HG02884 (cell line): ENCODE measurements at regions not wholly inside any gene's neighbourhood (a gene's known extent, or its start where the extent isn't known, plus 50 kb on each side); places are given as distances from the start of the nearest gene placed in this dataset.

Experiments used
- ATAC-seq: cut with Tn5 transposase; IDR thresholded peaks from one replicate; pipeline ENCODE4 v1.9.1; 2021; ENCODE audit warnings: mild to moderate bottlenecking, moderate library complexity; ENCODE audit not compliant: unreplicated experiment

DNA sequence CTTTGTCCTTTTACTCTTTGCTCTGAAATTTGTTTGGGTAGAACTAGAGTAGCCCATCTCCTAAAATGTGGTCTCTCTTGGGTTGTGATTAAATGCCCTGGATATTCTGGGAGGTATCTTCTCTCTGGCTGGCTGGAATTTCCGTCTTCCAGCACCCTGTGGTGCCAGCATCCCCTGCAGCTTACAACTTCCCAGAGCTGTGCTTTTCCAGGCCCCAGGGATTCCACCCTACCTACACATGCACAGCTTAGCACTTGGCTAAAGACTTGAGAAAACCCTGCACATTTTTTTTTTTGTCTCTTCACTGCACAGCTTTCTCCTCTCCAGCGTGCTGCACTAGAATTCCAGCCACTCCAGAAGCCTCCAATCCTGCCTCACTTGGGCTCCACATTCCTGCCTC lies 334.7 kb downstream of the IRS2 start:
- ATAC-seq, result no peak

DNA sequence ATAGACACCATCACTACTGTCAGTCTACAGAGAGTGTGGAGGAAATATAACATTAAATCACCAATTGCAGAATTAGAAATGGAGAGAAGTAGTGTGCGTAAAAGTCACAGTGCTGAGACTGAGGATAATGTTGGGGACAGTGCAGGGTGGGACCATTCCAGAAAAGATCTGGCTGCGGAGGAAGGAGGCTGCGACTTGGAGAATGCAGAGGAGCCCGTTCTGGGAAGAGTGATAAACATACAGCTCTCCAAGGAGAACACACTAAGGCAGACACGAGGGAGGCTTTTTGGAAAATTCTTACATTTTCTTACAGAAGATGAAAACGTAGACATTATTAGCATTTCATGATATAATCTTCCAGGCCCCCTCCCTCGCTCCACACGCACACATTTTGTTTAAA lies 337.8 kb downstream of the IRS2 start:
- ATAC-seq, result no peak

DNA sequence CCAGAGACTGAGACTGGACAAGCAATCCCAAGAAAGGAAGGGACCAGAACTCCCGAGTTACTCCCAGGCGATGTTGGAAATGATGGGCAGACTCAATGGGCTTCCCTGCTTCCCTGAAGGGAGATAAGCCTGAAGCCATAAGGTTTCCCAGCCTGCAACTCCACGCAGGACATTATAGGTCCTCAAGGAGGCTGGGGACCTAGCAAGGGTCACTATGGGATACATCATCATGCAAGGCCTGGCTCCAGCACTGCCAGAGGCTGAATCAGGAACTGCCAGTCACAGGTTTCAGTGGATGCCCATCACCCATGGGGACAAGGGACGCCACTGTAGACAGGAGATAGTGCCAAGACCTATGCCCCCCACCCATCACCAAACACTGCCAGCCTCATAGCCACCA lies 338.7 kb downstream of the IRS2 start:
- no peak for ATAC-seq

DNA sequence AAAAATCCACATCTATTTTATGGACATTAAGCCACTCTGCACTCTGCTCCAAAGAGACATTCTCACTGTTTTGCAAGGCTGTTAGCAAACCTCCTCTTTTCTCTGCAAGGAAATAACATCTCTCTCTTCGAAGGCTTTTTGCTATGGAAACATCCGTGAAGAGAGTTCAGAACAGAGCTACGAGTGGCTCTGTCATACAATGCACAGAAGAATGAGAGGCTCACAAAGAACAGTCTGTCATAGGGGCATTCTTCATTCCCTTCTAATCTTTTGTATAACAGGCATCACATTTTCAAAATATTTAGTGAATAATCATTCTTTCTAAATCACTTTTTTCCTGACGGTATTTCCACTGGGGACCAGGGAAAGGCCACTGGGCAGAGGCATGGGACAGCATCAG lies 346.1 kb downstream of the IRS2 start:
- ATAC-seq, result no peak

DNA sequence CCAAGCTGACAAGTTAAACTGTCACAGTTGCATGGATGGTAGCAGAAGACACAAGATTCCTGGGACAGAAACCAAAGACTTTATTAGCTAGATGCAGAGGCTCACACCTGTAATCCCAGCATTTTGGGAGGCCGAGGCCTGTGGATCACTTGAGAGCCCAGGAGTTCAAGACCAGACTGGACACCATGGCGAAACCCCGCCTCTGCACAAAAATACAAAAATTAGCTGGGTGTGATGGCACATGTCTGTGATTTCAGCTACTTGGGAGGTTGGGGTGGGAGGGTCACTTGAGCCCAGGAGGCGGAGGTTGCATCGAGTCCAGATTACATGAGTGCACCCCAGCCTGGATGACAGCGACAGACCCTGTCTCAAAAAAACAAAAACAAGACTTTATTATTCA lies 346.6 kb downstream of the IRS2 start:
- ATAC-seq, result no peak

DNA sequence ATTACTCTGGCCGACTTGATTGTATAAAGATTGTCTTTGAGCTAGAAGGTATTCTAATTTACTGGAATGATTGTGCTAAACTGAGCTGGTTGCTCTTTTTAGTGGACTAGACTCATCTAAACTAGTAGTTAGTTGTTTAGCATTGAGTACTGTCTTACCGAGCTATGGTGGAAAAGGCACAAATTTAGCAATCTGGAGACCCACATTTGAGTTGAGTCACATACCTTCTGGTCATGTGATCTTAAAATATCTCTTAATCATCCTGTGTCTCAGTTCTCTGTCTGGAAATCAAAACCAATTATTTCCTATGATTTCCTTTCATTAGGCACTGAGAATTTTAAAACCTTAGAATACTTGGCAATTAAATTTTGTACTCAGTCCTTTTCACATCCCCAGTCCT lies 349.5 kb downstream of the IRS2 start:
- ATAC-seq, result no peak

DNA sequence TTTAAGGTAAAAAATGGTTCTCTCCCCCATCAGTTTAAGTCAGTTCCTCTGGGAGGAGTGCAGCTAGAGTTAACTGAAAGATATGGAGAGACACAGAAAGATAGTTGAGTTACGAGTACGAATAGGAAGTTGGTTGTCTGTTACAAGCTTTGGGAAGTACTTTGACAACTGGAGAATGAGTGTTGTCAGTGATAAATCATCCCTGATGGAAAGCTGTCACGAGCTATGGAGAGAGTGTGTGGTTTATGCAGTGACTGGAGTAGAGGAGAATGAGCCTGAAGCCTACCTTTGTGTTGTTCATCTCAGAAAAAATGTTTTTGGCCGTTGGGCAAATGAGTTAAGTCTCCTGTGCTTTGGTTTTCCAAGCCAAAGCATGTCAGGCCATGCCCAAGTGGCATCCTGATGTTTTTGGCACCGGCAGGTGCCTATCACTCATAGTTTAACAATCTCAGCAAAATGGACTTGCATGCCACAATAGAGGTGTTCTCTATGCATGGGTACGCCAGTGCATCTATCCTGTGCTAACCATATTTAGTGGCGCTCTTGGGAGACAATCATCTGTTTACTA lies 350.2 kb downstream of the IRS2 start:
- ATAC-seq, result no peak

DNA sequence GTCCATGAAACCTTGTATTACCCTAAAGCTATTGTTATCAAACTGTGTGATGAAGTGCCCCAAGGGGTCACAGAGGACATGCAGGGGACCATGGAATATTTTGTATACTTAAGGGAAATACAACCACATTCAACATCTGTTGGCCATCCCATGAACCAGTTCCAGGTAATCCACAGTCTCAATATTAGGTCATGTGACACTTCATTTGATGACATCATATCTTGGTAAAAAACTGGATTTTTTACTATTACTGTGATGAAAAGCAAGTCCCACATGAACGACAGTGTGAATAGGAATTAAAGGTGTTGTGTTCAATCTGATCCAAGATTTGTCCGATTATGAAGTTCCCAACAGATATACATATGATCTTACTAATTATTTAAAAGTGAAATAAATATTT lies 355.2 kb downstream of the IRS2 start:
- no peak for ATAC-seq

DNA sequence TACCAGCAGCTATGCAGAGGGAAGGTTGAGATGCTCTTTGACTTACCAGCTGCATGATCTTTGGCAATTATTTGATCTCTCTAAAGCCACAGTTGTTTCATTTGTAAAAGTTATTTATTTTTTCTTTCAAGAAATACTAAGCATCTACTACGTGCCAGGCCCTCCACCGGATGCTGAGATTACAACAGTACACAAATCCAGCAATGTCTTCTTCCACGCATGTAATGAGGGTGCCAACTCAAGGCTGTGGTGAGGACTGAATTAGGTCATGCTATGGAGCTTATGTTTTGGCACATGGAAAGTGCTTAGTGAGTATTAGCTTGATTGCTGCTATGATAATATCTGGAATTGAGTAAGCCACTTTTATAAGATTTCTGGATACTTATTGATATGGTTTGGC lies 358.2 kb downstream of the IRS2 start:
- ATAC-seq, result no peak

DNA sequence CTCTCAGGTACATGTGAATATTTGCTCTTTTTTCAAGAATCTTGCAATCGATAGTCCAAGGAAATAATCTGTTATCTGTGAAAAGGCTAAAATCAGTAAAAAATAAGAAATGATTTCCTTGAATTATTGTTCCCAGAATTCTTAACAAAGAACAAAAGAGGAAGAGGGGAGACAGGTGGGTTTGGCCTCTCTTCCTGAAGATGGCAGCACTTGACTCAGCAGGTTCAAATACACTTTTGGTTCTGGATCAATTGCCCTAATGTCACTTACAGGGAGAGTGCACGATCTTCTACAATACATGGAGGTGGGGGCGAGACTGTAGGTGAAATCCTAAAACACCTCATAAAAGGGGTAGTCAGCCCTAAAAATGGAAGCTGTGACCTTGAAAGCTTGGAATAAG lies 358.7 kb downstream of the IRS2 start:
- no peak for ATAC-seq

DNA sequence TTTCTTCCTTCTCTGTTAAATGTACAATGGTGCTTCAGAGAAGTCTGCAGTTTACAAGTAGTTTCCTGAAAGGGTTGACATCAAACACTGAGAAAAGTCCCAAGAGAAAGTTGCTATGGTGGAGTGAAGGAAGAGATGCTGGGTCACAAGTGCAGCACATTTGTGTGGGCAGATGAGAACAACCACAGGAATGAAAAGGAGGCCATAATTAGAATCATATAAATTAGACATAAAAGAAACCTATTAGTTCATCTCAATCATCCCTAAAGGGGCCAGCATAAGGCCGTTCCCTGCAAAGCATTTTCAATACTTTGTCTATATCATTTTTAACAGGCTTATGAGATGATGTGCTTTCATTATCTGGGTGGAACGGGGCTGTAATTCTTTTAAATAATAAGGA lies 359.2 kb downstream of the IRS2 start:
- ATAC-seq, result no peak

DNA sequence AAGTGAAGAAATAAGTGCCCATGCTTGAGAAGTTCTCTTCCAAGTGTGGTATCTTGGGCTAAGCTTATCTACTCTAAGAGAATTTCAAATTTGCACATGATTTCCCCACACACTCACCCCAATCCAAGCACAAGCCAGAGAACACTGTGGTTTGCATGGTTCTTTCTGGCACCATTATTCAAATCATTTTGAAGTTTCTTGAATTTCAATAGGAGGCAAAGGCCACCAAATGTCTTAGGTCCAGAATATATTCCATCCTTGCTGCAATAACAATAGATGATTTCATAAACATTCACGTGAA lies 359.7 kb downstream of the IRS2 start:
- ATAC-seq, result no peak

DNA sequence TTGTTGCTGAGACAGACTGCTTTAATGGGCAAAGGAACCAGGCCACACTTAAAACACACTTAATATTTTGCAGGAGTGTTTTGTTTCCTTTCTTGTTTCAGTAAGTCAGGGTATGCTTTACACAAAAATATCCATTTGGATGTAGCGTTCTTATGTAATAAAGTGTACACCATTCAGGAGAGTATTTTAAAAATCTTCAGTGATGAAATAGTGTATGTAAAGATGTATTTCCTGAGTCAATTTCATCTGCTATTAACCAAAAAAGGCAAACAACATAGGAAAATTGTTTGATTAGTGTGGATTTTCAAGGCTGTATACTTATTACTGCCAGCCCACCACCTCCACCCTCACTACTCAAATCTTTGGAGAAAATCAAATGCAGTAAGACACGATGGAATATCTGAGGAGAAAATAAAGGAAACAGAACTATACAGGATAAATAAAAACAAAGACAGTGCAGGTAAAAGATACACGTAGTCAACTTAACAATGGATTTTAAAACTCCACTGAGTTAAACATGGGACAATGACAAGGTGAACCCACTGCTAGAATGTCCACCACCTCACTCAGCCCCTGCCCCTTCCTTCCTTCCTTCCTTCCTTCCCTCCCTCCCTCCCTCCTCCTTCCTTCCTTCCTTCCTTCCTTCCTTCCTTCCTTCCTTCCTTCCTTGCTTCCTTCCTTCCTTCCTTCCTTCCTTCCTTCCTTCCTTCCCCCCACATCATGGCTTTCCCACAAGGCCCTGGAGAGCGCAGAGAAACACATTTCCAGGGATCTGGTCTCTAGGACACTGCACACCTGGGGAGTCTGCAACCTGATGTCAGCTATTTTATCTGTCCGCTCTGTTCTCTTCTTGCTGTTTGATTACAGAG lies 360.3 kb downstream of the IRS2 start:
- ATAC-seq, result no peak

DNA sequence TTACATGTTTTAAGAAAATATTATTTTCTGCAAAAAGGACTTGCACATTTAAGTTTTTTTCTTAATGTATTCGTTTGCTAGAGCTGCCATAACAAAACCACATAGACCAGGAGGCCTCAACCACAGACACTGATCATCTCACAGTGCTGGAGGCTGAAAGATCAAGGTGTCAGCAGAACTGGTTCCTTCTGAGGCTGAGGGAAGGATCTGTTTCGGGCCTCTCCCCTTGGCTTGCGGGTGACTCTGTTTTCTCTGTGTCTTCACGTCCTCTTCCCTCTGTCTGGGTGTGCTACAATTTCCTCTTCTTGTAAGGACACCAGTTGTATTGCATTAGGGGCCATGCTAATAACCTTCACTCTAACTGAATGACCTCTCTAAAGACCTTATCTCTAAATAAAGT lies 364.2 kb downstream of the IRS2 start:
- no peak for ATAC-seq

DNA sequence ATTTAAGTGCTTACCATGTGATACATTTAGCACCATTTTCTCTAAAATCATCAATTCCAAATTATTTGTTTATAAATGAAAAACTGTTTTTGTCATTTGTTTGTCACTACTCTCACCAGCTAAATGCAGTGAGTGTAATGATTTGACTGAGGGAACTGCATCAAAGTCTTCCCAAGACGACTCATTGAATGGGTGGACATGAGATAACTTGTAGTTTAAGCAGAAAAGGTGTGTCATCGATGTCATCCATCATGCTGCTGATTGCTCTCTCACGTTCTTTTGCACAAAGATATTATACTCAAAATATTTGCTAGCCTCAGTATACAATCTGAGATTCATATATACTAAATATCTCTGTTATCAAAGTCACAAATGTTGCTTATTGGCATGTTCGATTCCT lies 366.5 kb downstream of the IRS2 start:
- ATAC-seq, result no peak

DNA sequence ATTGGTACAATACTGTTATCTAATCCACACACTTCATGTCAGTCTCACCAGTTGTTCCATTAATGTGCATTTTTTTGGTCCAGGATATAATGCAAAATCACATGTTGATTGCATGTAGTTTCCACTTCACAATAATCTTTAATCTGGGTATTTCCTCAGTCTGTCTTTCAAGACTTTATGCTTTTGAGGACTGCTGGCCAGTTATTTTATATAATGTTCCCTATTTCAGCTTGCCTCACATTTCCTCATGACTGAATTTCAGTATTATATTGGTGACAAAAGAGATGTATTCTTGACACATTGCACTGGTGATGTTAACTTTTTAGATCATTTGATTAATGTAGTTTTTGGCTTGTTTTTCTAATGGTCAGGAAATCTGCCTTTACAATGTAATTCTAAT lies 368.3 kb downstream of the IRS2 start:
- ATAC-seq, result no peak

DNA sequence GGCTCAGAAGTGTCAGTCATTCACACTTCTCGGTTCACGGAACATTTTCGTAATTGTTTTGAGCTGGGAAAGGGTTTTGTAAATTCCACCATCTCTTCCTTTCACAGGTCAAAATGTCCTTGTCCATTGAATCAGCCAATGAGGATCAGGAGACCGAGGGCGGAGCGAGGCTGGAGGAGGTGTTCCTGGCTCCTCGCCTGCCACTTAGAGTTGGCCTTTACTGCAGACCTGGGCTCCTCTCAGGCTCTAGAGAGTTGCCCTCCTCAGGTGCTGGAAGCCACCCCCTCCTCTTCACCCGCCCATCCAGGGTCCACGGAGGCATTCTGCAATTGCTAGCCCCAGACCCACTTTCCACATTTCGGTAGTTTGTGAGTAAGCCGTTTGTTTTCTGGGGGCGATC lies 370.4 kb downstream of the IRS2 start:
- no peak for ATAC-seq

DNA sequence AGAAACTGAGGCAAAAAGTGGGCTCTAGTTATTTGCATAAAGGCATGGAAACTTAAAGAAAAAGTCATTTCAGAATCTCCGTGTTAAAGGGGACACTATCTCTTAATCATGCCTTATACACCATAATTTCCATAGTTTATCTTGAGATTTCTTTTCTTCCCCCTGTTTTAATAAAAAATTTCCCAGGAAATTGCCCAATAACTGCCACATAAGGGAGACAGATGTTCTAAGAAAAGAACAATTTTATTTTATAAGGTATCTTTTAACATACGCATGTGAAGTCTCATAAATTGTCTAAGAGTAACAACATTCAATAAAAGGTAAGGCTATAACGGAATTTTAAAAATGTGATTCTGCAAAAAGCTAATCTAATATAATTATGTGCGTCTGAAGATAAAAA lies 371.3 kb downstream of the IRS2 start:
- ATAC-seq, result no peak

DNA sequence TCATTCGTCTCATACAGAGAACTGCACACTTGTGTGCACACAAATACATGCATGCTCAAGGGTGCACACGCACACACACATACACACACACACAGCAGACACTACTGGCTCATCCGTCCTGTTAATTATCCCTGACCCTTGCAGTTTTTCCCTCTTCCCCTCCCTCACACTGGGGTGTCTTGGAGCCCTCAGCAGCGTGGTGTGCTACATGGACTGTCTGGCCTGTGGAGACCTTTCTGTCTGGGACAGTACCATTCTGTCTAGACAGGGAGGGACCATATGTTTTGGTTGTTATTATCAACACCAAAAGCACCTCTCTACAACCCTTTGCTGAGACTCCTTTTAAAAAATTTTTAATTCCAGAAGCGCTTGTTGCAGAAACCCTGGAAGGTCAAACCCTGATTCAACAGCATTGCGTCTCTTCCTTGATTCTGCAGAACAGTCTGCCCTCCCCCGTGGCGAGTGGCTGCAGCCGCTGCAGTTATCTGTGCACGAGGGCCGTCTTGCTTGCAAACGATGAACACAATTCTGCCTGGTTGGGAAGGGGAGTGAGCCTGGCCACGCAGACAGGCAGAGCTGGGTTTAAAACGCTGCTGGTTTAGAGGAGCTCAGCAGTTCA lies 374.0 kb downstream of the IRS2 start:
- ATAC-seq, result no peak

DNA sequence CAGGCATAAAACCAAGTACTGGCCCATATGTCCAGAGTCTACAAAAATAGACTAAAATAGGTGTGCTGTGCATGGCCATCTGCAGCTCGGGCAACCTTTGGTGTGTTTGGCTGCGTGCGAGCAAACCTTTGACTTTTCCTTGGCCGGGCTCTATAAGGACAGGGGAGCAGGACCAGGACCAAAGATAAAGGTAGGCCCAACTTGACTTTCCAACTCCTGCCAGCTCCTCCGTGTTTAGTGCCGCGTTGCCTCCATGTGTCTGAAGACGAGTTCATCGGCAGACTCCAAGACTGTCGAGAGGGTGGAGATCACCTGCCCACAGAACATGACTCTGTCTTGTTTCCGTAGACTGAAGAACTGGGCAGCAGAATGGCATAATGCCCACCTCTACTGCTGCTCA lies 375.5 kb downstream of the IRS2 start:
- ATAC-seq, result no peak

DNA sequence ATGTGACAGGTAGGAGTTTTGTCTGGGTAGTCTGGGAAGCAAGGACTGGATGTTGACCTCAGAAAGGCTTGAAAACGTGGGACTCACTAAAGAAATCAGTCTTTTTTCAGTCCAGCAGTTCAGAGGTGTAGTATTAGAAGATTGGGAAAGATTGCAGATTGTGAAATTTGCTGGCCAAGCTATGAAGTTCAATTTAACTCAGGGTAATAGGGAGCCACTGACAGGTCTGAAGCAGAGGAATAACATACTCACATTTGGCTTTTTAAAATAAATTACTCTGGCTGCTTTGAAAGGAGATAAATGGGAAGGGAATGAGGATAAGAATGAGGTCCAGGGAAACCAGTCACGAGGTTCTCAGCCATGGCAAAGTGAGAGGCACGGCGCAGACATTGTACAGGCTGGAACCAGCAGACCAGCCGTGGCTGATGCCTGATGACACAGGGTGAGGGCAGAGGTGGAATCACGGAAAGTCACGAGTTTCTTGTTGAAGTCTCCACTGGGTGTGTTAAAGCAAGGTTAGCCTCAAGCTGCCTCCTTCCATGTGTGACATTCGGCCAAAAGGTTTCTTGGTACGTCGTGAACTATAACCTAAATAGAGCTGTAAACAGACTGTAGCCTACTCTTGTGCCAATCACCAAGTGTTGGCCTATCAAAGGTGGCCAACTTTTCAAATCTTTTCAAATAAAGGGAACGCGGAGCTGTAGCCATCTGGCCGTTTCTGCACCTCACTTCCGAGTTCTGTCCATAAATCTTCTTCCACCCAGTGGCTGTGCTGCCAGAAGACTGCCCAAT lies 377.6 kb downstream of the IRS2 start:
- no peak for ATAC-seq
